ENCODE measurements at regions not wholly inside any gene's neighbourhood (a gene's known extent, or its start where the extent isn't known, plus 50 kb on each side); places are given as distances from the start of the nearest gene placed in this dataset.

- Histone ChIP-seq H3K9me3 (ENCODE audit: control insufficient read depth in 1 of 2, low read length in 2 of 2) (no peaks in the 10 kb centered on the region), H3K4me1 (ENCODE audit: control insufficient read depth in 1 of 2, insufficient read depth in 2 of 2, low read length in 2 of 2) (no peaks in the 10 kb centered on the region), H3K27ac (ENCODE audit: low read length) (no peak overlapping the region), H3K4me3 (ENCODE audit: low read depth in 1 of 2, low read length in 2 of 2) (no peak overlapping the region), H3K36me3 (ENCODE audit: control insufficient read depth in 1 of 2, insufficient read depth in 2 of 2, low read length in 2 of 2) (no peaks in the 10 kb centered on the region), H3K27me3 (ENCODE audit: low read depth, low read length) (no peaks in the 10 kb centered on the region)
These were observed 392.6 kb downstream of the C12orf75 start for GRCh38 chr12:105723066-105723465.

- H3K4me1 ChIP-seq (ENCODE audit: control insufficient read depth in 1 of 2, insufficient read depth in 2 of 2, low read length in 2 of 2), result no peaks in the 10 kb centered on the region
- H3K4me3 ChIP-seq (ENCODE audit: low read depth in 1 of 2, low read length in 2 of 2), result no peak overlapping the region
- H3K27me3 ChIP-seq (ENCODE audit: low read depth, low read length), result no peaks in the 10 kb centered on the region
- H3K27ac ChIP-seq (ENCODE audit: low read length), result no peak overlapping the region
- no peaks in the 10 kb centered on the region for H3K36me3 ChIP-seq (ENCODE audit: control insufficient read depth in 1 of 2, insufficient read depth in 2 of 2, low read length in 2 of 2)
- no peaks in the 10 kb centered on the region for H3K9me3 ChIP-seq (ENCODE audit: control insufficient read depth in 1 of 2, low read length in 2 of 2)
These were observed 393.0 kb downstream of the C12orf75 start for GRCh38 chr12:105723494-105723893.

- no peak overlapping the region for H3K4me3 ChIP-seq (ENCODE audit: low read depth in 1 of 2, low read length in 2 of 2)
- H3K27ac ChIP-seq (ENCODE audit: low read length), result no peak overlapping the region
- H3K9me3 ChIP-seq (ENCODE audit: control insufficient read depth in 1 of 2, low read length in 2 of 2), result no peaks in the 10 kb centered on the region
- no peaks in the 10 kb centered on the region for H3K27me3 ChIP-seq (ENCODE audit: low read depth, low read length)
- no peaks in the 10 kb centered on the region for H3K36me3 ChIP-seq (ENCODE audit: control insufficient read depth in 1 of 2, insufficient read depth in 2 of 2, low read length in 2 of 2)
- no peaks in the 10 kb centered on the region for H3K4me1 ChIP-seq (ENCODE audit: control insufficient read depth in 1 of 2, insufficient read depth in 2 of 2, low read length in 2 of 2)
These were observed 394.1 kb downstream of the C12orf75 start for GRCh38 chr12:105724641-105725040.

- H3K9me3 ChIP-seq (ENCODE audit: control insufficient read depth in 1 of 2, low read length in 2 of 2), result no peaks in the 10 kb centered on the region
- H3K27ac ChIP-seq (ENCODE audit: low read length), result no peak overlapping the region
- no peaks in the 10 kb centered on the region for H3K27me3 ChIP-seq (ENCODE audit: low read depth, low read length)
- no peaks in the 10 kb centered on the region for H3K36me3 ChIP-seq (ENCODE audit: control insufficient read depth in 1 of 2, insufficient read depth in 2 of 2, low read length in 2 of 2)
- H3K4me3 ChIP-seq (ENCODE audit: low read depth in 1 of 2, low read length in 2 of 2), result no peak overlapping the region
- no peaks in the 10 kb centered on the region for H3K4me1 ChIP-seq (ENCODE audit: control insufficient read depth in 1 of 2, insufficient read depth in 2 of 2, low read length in 2 of 2)
These were observed 394.6 kb downstream of the C12orf75 start for GRCh38 chr12:105725054-105725453.

- Histone ChIP-seq H3K4me1 (ENCODE audit: control insufficient read depth in 1 of 2, insufficient read depth in 2 of 2, low read length in 2 of 2) (no peaks in the 10 kb centered on the region), H3K9me3 (ENCODE audit: control insufficient read depth in 1 of 2, low read length in 2 of 2) (no peaks in the 10 kb centered on the region), H3K4me3 (ENCODE audit: low read depth in 1 of 2, low read length in 2 of 2) (no peak overlapping the region), H3K27me3 (ENCODE audit: low read depth, low read length) (no peaks in the 10 kb centered on the region), H3K36me3 (ENCODE audit: control insufficient read depth in 1 of 2, insufficient read depth in 2 of 2, low read length in 2 of 2) (no peaks in the 10 kb centered on the region), H3K27ac (ENCODE audit: low read length) (no peak overlapping the region)
These were observed 398.8 kb downstream of the C12orf75 start for GRCh38 chr12:105729181-105729771.

GRCh38 chr12:105729926-105730325, 399.4 kb downstream of the C12orf75 start:
- H3K9me3 ChIP-seq (ENCODE audit: control insufficient read depth in 1 of 2, low read length in 2 of 2), result no peaks in the 10 kb centered on the region
- H3K27me3 ChIP-seq (ENCODE audit: low read depth, low read length), result no peaks in the 10 kb centered on the region
- no peak overlapping the region for H3K27ac ChIP-seq (ENCODE audit: low read length)
- H3K4me1 ChIP-seq (ENCODE audit: control insufficient read depth in 1 of 2, insufficient read depth in 2 of 2, low read length in 2 of 2), result no peaks in the 10 kb centered on the region
- no peaks in the 10 kb centered on the region for H3K36me3 ChIP-seq (ENCODE audit: control insufficient read depth in 1 of 2, insufficient read depth in 2 of 2, low read length in 2 of 2)
- no peak overlapping the region for H3K4me3 ChIP-seq (ENCODE audit: low read depth in 1 of 2, low read length in 2 of 2)

GRCh38 chr12:105733579-105733978, 403.1 kb downstream of the C12orf75 start:
- Histone ChIP-seq H3K4me3 (ENCODE audit: low read depth in 1 of 2, low read length in 2 of 2) (no peak overlapping the region), H3K9me3 (ENCODE audit: control insufficient read depth in 1 of 2, low read length in 2 of 2) (no peaks in the 10 kb centered on the region), H3K27me3 (ENCODE audit: low read depth, low read length) (no peaks in the 10 kb centered on the region), H3K36me3 (ENCODE audit: control insufficient read depth in 1 of 2, insufficient read depth in 2 of 2, low read length in 2 of 2) (no peaks in the 10 kb centered on the region), H3K4me1 (ENCODE audit: control insufficient read depth in 1 of 2, insufficient read depth in 2 of 2, low read length in 2 of 2) (no peaks in the 10 kb centered on the region), H3K27ac (ENCODE audit: low read length) (no peak overlapping the region)

GRCh38 chr12:105736498-105736897, 402.3 kb downstream of the NUAK1 start:
- no peaks in the 10 kb centered on the region for H3K36me3 ChIP-seq (ENCODE audit: control insufficient read depth in 1 of 2, insufficient read depth in 2 of 2, low read length in 2 of 2)
- no peak overlapping the region for H3K27ac ChIP-seq (ENCODE audit: low read length)
- H3K9me3 ChIP-seq (ENCODE audit: control insufficient read depth in 1 of 2, low read length in 2 of 2), result no peaks in the 10 kb centered on the region
- H3K4me3 ChIP-seq (ENCODE audit: low read depth in 1 of 2, low read length in 2 of 2), result no peak overlapping the region
- H3K27me3 ChIP-seq (ENCODE audit: low read depth, low read length), result no peaks in the 10 kb centered on the region
- H3K4me1 ChIP-seq (ENCODE audit: control insufficient read depth in 1 of 2, insufficient read depth in 2 of 2, low read length in 2 of 2), result peaks cover 0 to 14% of the 10 kb centered on the region in 2 donors

GRCh38 chr12:105738051-105738450, 400.7 kb downstream of the NUAK1 start:
- no peaks in the 10 kb centered on the region for H3K36me3 ChIP-seq (ENCODE audit: control insufficient read depth in 1 of 2, insufficient read depth in 2 of 2, low read length in 2 of 2)
- no peaks in the 10 kb centered on the region for H3K9me3 ChIP-seq (ENCODE audit: control insufficient read depth in 1 of 2, low read length in 2 of 2)
- H3K27ac ChIP-seq (ENCODE audit: low read length), result no peak overlapping the region
- no peaks in the 10 kb centered on the region for H3K27me3 ChIP-seq (ENCODE audit: low read depth, low read length)
- peaks cover 0 to 18% of the 10 kb centered on the region in 2 donors for H3K4me1 ChIP-seq (ENCODE audit: control insufficient read depth in 1 of 2, insufficient read depth in 2 of 2, low read length in 2 of 2)
- H3K4me3 ChIP-seq (ENCODE audit: low read depth in 1 of 2, low read length in 2 of 2), result no peak overlapping the region

GRCh38 chr12:105740369-105740768, 398.4 kb downstream of the NUAK1 start:
- H3K27ac ChIP-seq (ENCODE audit: low read length), result no peak overlapping the region
- H3K4me3 ChIP-seq (ENCODE audit: low read depth in 1 of 2, low read length in 2 of 2), result no peak overlapping the region
- H3K27me3 ChIP-seq (ENCODE audit: low read depth, low read length), result no peaks in the 10 kb centered on the region
- H3K4me1 ChIP-seq (ENCODE audit: control insufficient read depth in 1 of 2, insufficient read depth in 2 of 2, low read length in 2 of 2), result peaks cover 0 to 18% of the 10 kb centered on the region in 2 donors
- no peaks in the 10 kb centered on the region for H3K9me3 ChIP-seq (ENCODE audit: control insufficient read depth in 1 of 2, low read length in 2 of 2)
- no peaks in the 10 kb centered on the region for H3K36me3 ChIP-seq (ENCODE audit: control insufficient read depth in 1 of 2, insufficient read depth in 2 of 2, low read length in 2 of 2)

- Histone ChIP-seq H3K36me3 (ENCODE audit: control insufficient read depth in 1 of 2, insufficient read depth in 2 of 2, low read length in 2 of 2) (no peaks in the 10 kb centered on the region), H3K27ac (ENCODE audit: low read length) (no peak overlapping the region), H3K4me3 (ENCODE audit: low read depth in 1 of 2, low read length in 2 of 2) (no peak overlapping the region), H3K4me1 (ENCODE audit: control insufficient read depth in 1 of 2, insufficient read depth in 2 of 2, low read length in 2 of 2) (peaks cover 0 to 18% of the 10 kb centered on the region in 2 donors), H3K27me3 (ENCODE audit: low read depth, low read length) (no peaks in the 10 kb centered on the region), H3K9me3 (ENCODE audit: control insufficient read depth in 1 of 2, low read length in 2 of 2) (no peaks in the 10 kb centered on the region)
These were observed 397.6 kb downstream of the NUAK1 start for GRCh38 chr12:105740970-105741725.
